MG63 (cell line): ENCODE measurements at regions not wholly inside any gene's neighbourhood (a gene's known extent, or its start where the extent isn't known, plus 50 kb on each side); places are given as distances from the start of the nearest gene placed in this dataset.
A peak's percentile ranks its signal among the peaks of the same experiment; 100 is the strongest.

Experiments
- DNase-seq: peaks from one replicate; pipeline ENCODE4 v3.0.0-alpha.2; 2020
- H3K27me3 ChIP-seq: fragments of 250-450 bp; sonication (Bioruptor Pico); 2 replicates; pipeline ENCODE4 v1.5.1; 2020; ENCODE audit warnings: mild to moderate bottlenecking, moderate library complexity
- H3K36me3 ChIP-seq: fragments of 250-450 bp; sonication (Bioruptor Pico); 2 replicates; pipeline ENCODE4 v1.5.1; 2020; ENCODE audit warnings: mild to moderate bottlenecking, moderate library complexity
- H3K4me3 ChIP-seq: fragments of 250-450 bp; sonication (Bioruptor Pico); 2 replicates; pipeline ENCODE4 v1.5.1; 2020; ENCODE audit warnings: mild to moderate bottlenecking, moderate library complexity
- H3K9me3 ChIP-seq: fragments of 250-450 bp; sonication (Bioruptor Pico); 2 replicates; pipeline ENCODE4 v1.5.1; 2020; ENCODE audit warnings: mild to moderate bottlenecking, moderate library complexity

- H3K9me3 ChIP-seq, result no peaks in the 10 kb centered on the region; the same call in 1 of the 2 replicates
- DNase-seq, result no peak
- H3K4me3 ChIP-seq, result no peak overlapping the region
- no peaks in the 10 kb centered on the region; the same call in 1 of the 2 replicates for H3K27me3 ChIP-seq
- no peaks in the 10 kb centered on the region for H3K36me3 ChIP-seq
Measured at GRCh38 chr16:60061396-60061795, 1327.3 kb upstream of the GOT2 start.

GRCh38 chr16:60060731-60061130 lies 1326.6 kb upstream of the GOT2 start:
- DNase-seq, result no peak
- H3K9me3 ChIP-seq, result peaks cover 4% of the 10 kb centered on the region
- no peaks in the 10 kb centered on the region; the same call in 1 of the 2 replicates for H3K27me3 ChIP-seq
- H3K36me3 ChIP-seq, result no peaks in the 10 kb centered on the region
- H3K4me3 ChIP-seq, result no peak overlapping the region

DNA sequence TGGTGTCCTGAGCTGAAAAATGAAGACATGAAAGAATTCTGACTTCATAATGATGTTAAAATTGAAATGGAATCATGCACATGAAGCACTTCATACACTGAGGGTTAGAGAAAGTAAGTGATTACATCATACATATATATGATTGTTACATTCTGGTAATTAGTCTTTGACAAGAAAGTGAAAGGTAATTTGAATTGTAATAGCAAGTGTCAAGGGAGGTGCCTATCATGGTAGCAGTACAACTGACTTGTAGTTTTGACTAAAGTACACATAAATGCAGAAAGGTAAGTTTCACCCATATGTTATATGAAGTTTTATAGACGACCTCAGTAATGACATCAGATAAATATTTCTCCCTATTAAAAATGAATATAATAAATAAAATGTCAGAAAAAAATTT lies 1325.0 kb upstream of the GOT2 start:
- no peaks in the 10 kb centered on the region; the same call in 1 of the 2 replicates for H3K27me3 ChIP-seq
- H3K9me3 ChIP-seq, result peaks cover 7% of the 10 kb centered on the region
- no peak for DNase-seq
- H3K36me3 ChIP-seq, result no peaks in the 10 kb centered on the region
- no peak overlapping the region for H3K4me3 ChIP-seq

GRCh38 chr16:60041671-60042070 lies 1307.6 kb upstream of the GOT2 start:
- H3K27me3 ChIP-seq, result no peaks in the 10 kb centered on the region
- no peak for DNase-seq
- H3K4me3 ChIP-seq, result no peak overlapping the region
- no peaks in the 10 kb centered on the region for H3K36me3 ChIP-seq
- no peaks in the 10 kb centered on the region; the same call in 1 of the 2 replicates for H3K9me3 ChIP-seq

DNA sequence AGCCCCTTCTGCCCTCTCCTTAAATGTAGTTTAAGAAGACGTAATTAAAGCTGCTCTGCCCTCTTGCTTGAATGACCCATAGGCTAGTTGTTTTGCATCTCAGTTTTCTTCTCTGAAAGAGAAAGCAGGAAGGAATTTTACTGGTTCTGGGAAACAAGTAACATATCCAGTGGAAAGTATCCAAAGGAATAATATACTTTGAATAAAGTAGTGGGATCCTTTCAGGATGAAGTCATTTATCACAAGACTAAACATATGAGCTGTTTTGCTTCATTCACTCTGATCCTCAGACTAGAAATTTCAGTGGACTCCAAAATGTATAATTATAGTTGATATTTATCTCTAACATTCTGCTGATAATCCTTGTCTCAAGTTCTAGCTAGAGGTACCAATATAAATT lies 1297.6 kb upstream of the GOT2 start:
- Histone ChIP-seq H3K27me3 (no peaks in the 10 kb centered on the region), H3K9me3 (0 out of 2 replicates have a peak, but pooled peaks cover 4% of the 10 kb centered on the region), H3K4me3 (no peak overlapping the region), H3K36me3 (no peaks in the 10 kb centered on the region)
- no peak for DNase-seq

DNA sequence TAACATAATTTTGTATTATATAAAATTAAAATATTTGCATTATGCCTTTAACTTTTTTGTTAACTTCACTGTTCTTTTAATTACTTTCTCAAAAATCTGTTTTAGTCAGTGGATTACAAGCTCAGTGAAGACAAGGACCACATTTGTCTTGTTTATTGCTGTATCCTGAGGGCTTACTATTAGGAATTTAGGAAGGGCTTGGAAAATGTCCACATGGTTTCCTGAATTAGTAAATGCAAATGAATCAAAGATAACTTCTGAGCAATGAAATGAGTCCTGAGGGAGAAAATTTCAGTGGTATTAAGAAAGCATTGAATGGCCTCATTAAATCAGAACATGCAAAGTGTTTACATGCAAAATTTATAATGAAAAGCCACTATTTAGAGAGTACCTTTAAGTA lies 1293.2 kb upstream of the GOT2 start:
- Histone ChIP-seq H3K36me3 (no peaks in the 10 kb centered on the region), H3K9me3 (no peaks in the 10 kb centered on the region), H3K27me3 (no peaks in the 10 kb centered on the region), H3K4me3 (no peak overlapping the region)
- DNase-seq, result no peak

- Histone ChIP-seq H3K27me3 (no peaks in the 10 kb centered on the region), H3K9me3 (peaks cover 4% of the 10 kb centered on the region; the same call in 1 of the 2 replicates), H3K36me3 (no peaks in the 10 kb centered on the region), H3K4me3 (no peak overlapping the region)
- DNase-seq, result no peak
Measured at GRCh38 chr16:60013076-60013475, 1279.0 kb upstream of the GOT2 start.

DNA sequence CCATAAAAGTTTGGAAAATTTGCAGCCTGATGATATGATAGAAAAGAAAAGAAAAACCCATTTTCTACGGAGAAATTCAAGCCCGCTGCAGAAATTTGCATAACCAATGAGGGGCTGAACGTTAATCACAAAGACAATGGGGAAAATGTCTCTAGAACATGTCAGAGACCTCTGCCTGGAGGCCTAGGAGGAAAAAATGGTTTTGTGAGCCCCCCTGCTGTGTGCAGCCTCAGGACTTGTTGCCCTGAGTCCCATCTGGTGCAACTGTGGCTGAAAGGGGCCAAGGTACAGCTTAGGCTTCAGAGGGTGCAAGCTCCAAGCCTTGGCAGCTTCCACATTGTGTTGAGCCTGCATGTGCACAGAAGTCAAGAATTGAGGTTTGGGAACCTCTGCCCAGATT lies 1267.4 kb upstream of the GOT2 start:
- H3K36me3 ChIP-seq, result no peaks in the 10 kb centered on the region
- no peak overlapping the region for H3K4me3 ChIP-seq
- DNase-seq, result no peak
- H3K27me3 ChIP-seq, result no peaks in the 10 kb centered on the region
- H3K9me3 ChIP-seq, result no peaks in the 10 kb centered on the region; the same call in 1 of the 2 replicates

DNA sequence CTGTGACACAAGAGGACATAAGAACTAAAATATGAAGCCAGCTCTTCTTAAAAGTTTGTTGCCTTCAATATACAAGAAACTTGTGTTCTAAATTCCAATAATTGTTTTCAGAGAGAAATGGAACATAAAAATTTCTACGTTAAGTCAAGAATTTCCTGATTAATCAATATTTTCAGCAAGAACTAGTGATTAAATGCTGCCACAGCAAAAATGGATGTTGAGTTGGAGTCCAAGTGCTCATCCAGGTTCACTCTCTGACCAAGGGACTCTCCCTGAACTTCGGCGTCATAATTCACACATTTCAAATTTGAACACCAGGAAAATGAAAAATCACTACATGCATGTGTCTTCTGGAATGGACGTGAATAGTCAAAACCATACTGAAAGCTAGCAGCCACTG lies 1263.6 kb upstream of the GOT2 start:
- Histone ChIP-seq H3K4me3 (no peak overlapping the region), H3K27me3 (no peaks in the 10 kb centered on the region), H3K36me3 (no peaks in the 10 kb centered on the region), H3K9me3 (no peaks in the 10 kb centered on the region; the same call in 1 of the 2 replicates)
- no peak for DNase-seq

DNA sequence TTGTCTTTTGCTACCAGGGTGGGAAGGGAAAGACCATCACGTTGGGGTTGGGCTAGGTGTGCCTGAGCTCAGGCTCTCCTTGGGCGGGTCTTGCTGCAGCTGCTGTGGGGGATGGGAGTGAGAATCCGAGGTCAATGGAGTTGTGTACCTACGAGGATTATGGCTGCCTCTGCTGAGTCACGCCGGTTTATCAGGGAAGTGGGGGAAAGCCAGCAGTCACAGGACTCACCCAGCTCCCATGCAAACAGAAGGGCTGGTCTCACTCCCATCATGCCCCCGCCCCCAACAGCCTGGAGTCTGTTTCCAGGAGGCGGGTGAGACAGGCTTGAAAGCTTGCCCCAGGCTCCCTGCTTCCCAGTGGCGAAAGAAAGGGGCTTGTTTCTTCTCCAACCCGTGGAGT lies 1259.0 kb upstream of the GOT2 start:
- Histone ChIP-seq H3K36me3 (no peaks in the 10 kb centered on the region), H3K27me3 (no peaks in the 10 kb centered on the region; the same call in 1 of the 2 replicates), H3K4me3 (no peak overlapping the region), H3K9me3 (peaks cover 4% of the 10 kb centered on the region; the same call in 1 of the 2 replicates)
- DNase-seq, result no peak

DNA sequence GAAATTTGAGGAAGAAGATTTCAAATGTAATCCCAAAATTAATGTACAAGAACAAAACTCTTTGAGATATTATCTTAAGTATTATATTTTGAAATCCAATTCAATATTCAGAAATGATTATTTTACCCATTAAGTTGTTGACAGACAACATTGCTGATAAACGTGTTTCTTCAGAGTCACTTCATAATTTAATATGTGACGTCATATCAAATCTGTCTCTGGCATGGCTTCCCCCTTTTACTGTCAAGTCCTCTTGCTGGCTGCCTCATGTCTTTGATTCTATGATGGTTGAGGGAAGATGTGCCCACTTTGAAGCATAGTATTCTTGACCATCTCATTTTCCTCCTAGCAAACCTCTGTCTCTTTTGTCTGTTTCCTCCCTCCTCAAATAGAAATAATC lies 1257.1 kb upstream of the GOT2 start:
- DNase-seq, result no peak
- Histone ChIP-seq H3K9me3 (peaks cover 4% of the 10 kb centered on the region; the same call in 1 of the 2 replicates), H3K4me3 (no peak overlapping the region), H3K27me3 (no peaks in the 10 kb centered on the region; the same call in 1 of the 2 replicates), H3K36me3 (no peaks in the 10 kb centered on the region)

DNA sequence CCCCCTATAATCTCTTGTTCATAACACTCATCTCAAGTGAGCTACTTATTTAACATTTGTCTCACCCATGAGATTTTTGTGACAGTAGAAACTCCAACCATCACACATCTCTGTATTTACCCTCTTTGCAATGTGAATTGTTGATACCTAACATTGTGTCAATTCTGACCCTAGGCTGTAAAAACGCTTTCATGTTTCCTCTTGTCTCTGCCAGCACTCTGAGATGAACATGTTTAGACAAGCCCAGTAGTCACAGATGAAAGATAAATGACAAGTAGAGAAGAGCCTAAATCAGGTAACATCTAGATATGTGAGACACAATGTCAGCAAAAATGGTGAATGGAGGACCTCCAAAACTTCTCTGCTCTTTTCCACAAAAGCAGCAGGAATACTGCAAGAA lies 1254.5 kb upstream of the GOT2 start:
- H3K36me3 ChIP-seq, result no peaks in the 10 kb centered on the region
- no peak overlapping the region for H3K4me3 ChIP-seq
- no peak for DNase-seq
- no peaks in the 10 kb centered on the region; the same call in 1 of the 2 replicates for H3K27me3 ChIP-seq
- peaks cover 4% of the 10 kb centered on the region; the same call in 1 of the 2 replicates for H3K9me3 ChIP-seq

- H3K36me3 ChIP-seq, result no peaks in the 10 kb centered on the region
- H3K4me3 ChIP-seq, result no peak overlapping the region
- H3K27me3 ChIP-seq, result no peaks in the 10 kb centered on the region
- H3K9me3 ChIP-seq, result no peaks in the 10 kb centered on the region
- no peak for DNase-seq
Measured at GRCh38 chr16:59975953-59976352, 1241.8 kb upstream of the GOT2 start.

DNA sequence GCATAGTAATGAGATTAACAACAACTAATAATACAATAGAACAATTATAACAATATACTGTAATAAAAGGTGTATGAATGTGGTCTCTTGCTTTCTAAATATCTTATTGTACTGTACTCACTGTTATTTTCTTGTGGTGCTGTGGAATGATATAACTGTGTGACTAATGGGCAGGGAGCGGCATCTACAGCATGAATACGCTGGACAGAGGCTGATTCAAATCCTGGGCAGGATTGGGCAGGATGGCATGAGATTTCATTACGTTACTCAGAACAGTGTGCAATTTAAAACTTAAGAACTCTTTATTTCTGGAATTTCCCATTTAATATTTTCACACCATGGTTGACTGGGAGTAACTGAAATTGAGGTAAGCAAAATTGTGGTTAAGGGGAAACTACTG lies 1239.8 kb upstream of the GOT2 start:
- DNase-seq, result peak; percentile 79
- H3K9me3 ChIP-seq, result no peaks in the 10 kb centered on the region
- no peaks in the 10 kb centered on the region for H3K27me3 ChIP-seq
- no peak overlapping the region for H3K4me3 ChIP-seq
- H3K36me3 ChIP-seq, result no peaks in the 10 kb centered on the region

DNA sequence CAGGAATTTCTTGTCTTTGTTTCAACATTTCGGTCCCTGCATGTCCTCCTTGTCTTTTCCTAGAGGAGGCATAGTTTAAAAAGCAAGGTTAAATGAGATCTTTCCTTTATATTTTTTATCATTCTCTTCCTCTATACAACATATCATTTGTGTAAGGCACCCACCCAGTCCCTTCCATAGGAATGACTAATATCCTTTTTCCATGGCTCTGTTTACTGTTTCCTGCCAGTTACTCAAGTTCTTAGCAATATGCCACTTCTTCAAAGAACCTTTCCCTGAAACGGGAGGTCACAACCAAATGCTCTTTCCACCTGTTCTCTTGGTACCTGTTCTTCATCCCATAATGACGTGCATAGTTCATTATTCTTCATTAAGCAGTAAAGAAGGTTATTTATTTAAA lies 1237.1 kb upstream of the GOT2 start:
- Histone ChIP-seq H3K4me3 (no peak overlapping the region), H3K9me3 (no peaks in the 10 kb centered on the region), H3K36me3 (no peaks in the 10 kb centered on the region), H3K27me3 (no peaks in the 10 kb centered on the region)
- no peak for DNase-seq

DNA sequence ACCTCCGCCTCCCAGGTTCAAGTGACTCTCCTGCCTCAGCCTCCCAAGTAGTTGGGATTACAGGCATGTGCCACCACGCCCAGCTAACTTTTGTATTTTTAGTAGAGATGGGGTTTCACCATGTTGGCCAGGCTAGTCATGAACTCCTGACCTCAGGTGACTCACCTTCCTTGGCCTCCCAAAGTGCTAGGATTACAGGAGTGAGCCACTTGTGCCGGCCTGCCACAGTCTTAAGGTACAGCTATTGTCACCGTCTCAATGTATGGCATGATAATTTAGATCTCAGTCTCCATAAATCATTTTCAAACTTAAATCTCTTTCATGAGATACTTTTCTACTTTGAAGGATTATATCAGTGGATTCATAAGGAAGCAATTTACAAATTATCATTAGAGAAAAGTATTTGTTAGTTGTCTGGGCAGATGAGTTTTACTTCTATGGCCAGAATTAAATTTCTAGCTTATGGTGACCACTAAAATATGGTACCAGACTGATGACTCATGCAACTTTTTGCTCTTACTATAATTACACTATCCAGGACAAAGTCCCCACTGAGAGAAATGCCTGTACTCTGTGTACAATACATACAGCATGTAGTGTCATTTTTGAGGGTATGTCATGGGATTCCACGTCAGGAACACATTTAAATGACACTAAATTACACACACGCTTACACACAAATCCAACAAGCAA lies 1230.3 kb upstream of the GOT2 start:
- peak; percentile 33 for DNase-seq
- peaks cover 3% of the 10 kb centered on the region; the same call in 1 of the 2 replicates for H3K9me3 ChIP-seq
- H3K4me3 ChIP-seq, result no peak overlapping the region
- no peaks in the 10 kb centered on the region for H3K36me3 ChIP-seq
- no peaks in the 10 kb centered on the region for H3K27me3 ChIP-seq

DNA sequence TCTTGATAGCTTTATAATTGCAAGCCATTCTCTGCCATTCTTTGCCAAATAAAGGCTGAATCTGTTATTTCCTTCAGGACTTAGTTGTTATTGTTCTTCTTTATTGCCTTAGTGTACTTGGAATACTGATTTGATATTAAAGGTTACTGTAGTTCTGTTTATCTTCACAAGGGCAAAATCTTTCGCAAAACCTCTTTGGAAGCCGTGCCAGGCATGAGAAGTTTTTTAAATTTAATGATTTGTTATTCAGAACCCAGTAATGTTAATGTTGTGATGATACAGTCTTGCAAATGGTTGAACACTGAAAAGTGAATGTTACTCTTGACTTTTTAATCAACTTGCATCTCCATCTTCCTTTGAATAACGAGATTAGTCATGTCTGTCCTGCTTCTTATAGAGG lies 1225.2 kb upstream of the GOT2 start:
- H3K36me3 ChIP-seq, result no peaks in the 10 kb centered on the region
- no peak for DNase-seq
- H3K27me3 ChIP-seq, result no peaks in the 10 kb centered on the region
- H3K9me3 ChIP-seq, result peaks cover 3% of the 10 kb centered on the region; the same call in 1 of the 2 replicates
- no peak overlapping the region for H3K4me3 ChIP-seq

DNA sequence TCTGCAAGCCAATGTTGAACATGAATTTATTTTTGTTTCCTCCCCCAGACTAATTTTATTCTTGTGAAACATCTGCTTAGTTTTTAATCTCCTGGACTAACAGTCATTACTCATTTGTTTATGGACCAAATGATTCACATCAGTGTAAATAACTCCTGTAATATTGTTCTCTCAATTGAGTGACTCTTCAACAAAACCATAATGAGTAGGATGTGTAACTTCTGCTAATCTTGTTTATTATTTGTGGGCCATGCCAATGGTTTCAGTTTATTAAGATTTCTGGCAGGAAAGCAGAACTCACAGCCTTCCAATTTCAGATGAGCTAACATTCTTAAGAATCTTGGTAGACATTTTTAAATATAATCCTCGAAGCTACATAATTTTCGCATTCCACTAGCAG lies 1216.3 kb upstream of the GOT2 start:
- Histone ChIP-seq H3K27me3 (no peaks in the 10 kb centered on the region), H3K9me3 (peaks cover 38% of the 10 kb centered on the region)
- peak; percentile 23 for DNase-seq

More for the DNA sequence above, 1216.3 kb upstream of the GOT2 start:
- H3K4me3 ChIP-seq, result no peak overlapping the region
- no peaks in the 10 kb centered on the region for H3K36me3 ChIP-seq
